Epidermal melanocyte (primary cell): ENCODE measurements at regions not wholly inside any gene's neighbourhood (a gene's known extent, or its start where the extent isn't known, plus 50 kb on each side); places are given as distances from the start of the nearest gene placed in this dataset.
"Not testable (repeated sequence)": the region's sequence is repeated elsewhere in the genome, so short reads cannot be mapped to it uniquely, and the experiment has no call there.

Experiments used
- DNase-seq: peaks from one replicate; pipeline ENCODE4 v3.0.0; 2011; ENCODE audit warnings: low spot score; ENCODE audit not compliant: insufficient read length

DNA sequence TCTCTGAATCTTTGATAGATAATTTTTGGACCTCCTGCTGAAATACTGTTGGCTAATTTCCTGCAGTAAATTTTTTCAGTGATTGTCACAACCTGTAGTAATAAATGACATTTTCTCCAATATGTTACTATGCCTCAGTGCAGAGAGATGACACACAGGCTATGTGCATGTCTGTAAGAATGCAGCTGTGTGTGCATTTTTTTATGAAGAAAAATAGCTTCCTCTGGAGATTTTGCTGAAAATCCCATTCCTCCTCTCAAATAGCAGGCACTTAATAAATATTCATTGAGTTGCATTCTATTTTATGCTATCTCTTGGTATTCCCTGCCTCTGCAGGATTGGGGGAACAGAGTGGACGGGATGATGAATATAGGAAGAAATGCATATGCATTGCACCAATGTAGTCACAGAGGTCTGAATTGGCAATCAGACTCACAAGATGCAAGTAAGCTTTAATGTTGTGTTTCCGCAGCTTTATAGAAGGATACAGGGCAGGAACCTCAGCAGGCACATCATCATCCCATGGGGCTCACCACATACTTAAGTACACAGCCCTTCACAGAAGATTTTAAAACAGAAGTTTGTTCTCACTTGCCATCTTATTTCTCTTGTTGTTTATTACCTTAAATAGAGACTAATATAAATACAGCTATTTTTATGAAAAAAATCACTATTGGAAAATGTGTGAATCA, 474.7 kb downstream of the EPM2A start:
- no peak for DNase-seq

DNA sequence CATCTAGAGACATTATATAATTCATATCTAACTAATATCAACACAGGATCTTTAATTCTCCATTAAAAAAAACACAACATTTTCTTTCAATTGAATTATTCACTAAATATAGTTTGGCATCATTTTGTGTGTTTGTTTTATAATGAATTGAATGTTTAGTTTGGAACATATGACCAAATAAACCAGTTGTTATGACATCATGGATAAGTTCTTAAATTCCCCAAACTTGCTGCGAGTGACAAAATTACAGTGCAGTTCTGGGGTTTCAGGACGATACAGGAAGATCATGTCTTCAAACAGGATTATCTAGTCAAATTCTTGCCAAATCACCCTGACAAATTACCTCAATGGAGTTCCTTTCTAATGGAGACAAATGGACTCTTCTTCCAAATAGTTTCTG, 473.6 kb downstream of the EPM2A start:
- DNase-seq, result no peak

DNA sequence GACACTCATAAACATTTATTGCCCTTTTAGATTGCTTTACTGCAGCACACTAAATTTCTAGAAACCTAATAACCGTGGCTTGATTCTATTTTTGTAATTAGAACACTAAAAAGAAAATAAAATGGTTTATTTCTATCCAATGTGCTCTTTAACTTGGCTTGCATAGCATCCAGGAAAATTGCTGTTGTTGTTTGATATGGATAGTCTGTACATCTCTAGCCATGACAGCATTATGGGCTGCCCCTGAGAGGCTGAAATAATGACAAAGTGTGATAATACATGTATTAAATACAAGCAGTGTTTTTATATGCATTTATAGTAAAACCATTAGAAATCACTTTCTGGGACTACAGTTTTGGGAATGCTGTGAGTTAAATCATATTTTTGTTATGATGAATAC, 472.5 kb downstream of the EPM2A start:
- DNase-seq, result no peak

DNA sequence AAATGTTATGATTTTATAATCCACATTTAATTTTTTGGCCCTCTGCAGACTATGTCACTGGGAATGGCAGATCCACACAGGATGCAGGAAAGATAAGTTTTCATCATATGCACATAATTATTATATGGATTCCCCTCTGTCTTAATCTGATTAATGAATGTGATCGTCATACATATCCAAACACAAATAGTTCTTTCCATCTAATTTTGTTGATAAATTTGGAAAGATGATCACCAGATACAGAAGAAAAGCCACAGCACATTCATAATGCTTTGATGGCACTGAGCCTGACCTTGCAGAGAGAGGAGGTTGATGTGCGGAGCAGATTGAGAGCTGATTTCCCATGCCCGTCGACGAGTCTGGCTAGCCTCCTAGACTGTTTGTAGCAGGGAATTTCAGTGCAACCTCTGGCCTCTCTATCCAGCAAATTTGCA, 471.5 kb downstream of the EPM2A start:
- no peak for DNase-seq

DNA sequence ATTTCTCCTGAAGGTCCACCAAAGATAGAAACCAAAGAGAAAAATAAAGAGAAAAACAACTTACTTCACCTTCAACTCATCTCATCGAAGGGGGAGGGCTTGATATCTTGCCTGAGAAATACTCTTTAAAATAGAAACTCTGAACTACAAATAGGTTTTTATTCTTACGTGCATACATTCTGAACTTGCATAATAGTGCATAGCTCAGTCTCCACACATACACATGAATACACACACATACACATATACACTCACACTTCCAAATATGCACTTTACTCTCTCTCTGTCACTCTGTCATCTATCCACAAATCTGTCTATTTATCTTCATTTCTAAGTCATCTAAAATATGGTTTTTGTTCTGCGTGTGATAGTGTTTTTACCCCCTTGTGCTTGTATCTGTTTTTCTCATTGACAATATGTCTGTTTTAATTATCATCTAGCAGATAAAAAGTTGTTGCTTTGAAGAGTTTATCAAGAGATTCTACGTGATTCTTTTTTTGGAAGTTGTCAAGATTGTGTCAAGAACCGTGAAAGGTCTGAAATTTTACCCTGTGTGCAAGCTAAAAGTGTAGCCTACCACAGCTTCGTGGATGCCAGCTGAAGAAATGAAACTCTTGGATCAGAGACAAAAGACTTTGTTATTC, 468.8 kb downstream of the EPM2A start:
- no peak for DNase-seq

DNA sequence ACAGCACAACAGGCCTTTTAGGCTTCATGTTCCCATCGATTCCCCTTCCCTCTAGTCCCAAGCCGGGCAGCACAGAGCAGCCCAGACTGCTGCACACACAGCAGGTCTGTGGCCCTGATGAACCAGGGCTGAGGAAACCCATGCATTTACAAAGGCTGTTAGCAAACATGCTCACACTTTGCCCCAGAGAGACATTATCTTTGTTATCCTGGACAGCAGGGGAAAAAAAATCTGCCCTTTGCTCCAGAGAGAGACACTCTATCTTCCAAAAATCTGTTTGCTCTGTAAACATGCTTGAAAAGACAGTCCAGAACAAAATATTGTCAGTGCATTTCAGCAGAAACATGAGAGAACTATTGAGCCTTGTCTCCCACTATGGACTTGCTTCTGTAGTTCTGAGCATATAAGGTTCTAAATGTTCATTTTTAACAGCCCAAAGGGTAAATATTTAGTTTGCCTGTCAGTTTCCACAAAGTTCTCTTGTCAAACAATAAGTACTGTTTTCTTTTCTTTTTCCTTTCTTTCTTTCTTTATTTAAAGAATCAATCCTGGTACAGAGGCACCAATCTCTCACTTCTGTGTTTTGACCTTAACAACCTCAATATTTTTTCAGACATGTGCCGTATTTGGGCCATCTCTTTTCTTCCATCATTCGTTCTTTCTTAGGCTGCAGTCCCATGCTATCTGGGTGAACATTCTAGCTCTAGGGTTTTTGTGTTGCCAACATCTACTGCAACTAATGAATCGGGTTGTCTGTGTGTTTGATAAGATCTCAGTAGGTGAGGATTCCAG, 468.0 kb downstream of the EPM2A start:
- no peak for DNase-seq

DNA sequence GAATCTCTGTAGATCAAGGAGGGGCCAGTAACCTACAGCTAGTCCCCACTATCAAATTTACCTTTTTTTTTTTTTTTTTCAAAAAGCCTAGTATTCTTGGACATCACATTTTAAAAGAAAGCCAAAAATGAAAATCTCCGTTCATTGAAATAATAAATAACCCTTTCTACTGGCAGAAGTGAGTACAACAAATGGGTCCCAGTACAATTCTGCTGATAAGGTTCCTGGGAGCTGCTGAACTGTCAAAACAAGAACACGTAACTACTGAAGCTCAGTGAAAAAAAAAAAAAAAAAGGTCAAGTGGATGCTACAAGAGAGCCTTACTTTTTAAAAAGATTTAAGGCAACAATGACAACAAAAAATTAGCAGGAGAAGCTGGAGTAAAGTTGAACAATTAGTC, 464.9 kb downstream of the EPM2A start:
- DNase-seq, result no peak

DNA sequence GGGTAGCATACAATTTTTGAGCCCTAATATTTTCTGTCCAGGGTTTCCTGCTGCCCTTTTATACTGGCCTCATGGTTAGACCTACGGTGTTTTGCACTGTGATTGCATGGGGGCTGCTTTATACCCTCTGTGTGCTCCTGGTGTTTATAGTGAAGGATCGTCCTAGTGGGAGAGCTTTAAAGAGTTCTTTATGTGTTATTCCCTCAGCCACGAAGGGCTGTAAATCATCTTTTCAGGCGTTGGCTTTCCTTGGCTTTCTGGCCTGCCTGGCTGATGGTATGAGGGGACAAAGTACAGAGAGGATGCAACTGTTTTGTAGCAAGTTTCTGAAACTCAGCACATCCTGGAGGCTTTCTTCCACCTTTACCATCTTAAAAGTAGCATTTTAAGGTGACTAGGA, 464.3 kb downstream of the EPM2A start:
- DNase-seq, result no peak

DNA sequence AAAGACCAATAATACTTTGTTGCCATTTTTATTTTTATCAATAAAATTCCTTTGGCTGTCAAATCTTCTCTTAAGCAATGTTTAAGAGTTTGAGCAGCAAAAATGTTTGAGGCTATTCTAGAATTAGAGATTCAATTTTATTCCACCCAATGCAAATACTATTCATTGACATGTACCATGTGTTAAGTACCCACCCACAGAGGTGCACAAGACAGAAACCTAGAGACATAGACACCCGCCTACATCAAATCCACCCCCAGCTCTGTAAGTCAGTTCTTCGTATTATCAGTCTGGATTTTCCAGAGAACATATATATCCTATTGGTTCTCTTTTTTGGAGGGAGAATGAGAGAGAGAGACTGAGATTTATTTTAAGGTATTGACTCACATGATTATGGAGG, 463.7 kb downstream of the EPM2A start:
- no peak for DNase-seq

DNA sequence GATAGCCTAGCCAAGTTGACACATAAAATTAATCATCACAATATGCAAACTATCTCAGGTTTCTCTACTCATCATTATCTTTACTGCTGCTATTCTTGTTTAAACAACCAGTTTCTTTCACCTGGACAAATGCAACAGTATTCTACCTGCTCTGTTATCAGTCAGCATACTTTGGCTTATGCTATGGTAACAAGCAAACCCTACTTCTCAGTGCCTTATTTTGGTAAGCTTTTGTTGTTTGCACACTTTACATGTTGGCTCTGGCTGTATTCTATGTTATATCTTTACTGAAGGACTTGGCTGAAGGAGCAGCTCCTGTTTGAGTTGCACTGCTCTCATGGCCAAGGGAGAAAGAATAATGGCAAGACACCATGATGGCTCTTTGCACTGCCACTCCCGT, 463.1 kb downstream of the EPM2A start:
- no peak for DNase-seq

DNA sequence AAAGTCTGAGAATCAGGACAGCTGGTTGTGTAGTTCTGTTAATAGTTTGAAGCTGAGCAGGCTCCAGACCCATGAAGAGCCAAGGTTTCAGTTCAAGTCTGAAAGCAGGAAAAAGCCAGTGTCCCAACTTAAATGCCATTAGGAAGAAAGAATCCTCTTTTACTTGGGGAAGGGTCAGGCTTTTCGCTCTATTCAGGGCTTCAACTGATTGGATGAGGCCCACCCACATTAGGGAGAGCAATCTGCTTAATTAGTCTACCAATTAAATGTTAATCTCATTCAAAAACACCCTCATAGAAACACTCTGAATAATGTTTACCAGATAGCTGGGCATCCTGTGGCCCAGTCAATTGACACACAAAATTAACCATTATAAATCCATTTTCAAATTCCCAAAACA, 462.2 kb downstream of the EPM2A start:
- DNase-seq, result no peak

DNA sequence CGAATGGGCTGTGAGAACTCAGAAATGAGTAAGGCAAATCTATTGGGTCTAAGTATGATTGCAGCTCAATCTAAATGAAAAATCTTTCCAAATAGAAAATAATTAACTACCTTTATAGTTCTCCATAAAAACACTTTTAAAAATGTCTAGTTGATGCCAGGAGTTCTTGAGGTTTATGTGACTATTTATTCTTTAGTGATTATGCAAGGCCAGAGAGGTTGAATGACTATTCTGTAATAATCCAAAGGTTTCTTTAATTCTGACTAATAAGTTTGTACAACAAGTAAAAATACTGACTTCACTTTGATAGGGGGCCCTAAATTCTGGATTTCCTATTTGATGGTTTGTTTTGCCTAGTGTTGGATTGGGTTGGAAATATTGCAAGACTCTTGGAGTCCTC, 461.2 kb downstream of the EPM2A start:
- DNase-seq, result no peak

DNA sequence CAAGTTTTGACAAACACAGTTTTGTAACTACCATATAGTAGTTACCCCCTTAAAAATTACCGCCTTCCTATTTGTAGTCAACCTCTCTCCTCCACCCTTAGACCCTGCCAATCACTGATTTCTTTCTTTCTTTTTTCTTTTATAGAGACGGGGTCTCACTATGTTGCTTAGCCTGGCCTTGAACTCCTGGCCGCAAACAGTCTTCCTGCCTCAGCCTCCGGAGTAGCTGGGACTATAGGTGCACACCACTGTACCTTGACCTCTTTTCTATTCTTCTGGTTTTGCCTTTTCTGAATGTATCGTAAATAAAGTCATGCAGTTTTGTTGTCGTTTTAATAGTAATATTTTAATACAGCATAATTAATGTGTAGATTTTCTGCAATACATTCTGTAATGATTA, 460.3 kb downstream of the EPM2A start:
- DNase-seq, result no peak

DNA sequence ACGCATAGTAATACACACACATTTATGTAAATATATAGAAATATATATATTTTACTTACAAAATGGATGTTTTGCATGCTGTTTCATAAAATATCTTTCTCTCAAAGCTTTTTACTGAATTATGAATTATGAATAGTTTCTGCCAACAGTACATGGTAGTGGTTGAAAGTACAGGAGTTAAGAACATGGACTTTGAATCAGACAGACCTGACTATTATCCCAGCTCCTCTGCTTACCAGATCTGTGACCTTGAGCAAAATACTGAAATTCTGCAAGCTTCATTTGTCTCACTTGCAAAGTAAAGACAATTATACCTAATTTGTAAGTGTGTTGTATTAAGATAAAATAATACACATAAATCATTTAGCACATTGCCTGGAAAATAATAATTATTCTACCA, 459.5 kb downstream of the EPM2A start:
- no peak for DNase-seq

DNA sequence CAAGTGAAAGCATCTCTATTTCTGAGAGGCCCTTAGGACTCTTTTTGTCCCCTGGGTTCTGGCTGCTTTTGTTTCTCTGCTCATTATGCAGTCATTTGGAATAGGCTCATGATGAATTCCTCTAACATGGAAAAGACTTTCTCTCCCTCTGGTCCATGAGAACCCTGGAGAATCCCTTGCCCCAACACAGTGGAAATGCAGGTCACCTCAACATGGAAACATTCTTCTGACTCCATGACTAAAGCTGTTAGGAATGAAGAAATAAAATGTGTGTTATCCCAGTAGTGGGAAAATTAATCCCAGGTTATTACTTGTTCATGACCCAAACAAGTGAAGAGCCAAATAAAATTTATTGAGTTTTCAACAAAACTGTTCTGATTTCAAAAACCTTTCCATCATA, 458.6 kb downstream of the EPM2A start:
- DNase-seq, result no peak

DNA sequence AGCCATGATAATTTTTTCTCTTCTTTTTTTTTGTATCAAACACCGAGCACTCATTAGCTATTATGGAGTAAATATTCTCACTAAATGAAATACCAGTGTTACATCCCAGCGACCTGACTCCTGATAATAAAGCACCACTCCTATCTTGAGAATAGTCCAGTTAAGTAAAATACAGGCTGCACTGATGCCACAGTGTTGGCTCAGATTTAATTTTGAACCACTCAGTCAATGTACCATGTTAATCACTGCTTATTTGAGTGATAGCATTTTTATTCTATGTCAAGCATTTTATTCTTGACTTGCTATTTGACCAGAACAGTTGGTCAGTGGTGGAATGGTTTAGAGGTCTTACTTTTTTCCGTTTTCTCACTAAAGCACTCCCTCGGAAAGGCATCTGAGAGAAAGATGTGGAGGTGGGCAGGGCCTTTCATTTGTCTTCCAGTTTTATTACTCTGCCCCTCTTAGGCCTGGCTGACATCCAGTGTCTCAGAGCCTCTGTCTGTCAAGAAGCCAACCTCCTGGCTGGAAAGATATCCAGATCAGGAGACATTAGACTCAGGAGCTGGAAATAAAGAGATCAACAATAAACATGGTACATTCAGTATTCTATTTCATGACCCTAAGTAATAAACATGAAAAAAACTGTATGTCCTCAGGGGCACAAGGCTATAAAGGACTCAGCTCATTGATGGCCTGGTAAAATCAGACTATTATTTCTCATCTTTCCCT, 457.8 kb downstream of the EPM2A start:
- no peak for DNase-seq

DNA sequence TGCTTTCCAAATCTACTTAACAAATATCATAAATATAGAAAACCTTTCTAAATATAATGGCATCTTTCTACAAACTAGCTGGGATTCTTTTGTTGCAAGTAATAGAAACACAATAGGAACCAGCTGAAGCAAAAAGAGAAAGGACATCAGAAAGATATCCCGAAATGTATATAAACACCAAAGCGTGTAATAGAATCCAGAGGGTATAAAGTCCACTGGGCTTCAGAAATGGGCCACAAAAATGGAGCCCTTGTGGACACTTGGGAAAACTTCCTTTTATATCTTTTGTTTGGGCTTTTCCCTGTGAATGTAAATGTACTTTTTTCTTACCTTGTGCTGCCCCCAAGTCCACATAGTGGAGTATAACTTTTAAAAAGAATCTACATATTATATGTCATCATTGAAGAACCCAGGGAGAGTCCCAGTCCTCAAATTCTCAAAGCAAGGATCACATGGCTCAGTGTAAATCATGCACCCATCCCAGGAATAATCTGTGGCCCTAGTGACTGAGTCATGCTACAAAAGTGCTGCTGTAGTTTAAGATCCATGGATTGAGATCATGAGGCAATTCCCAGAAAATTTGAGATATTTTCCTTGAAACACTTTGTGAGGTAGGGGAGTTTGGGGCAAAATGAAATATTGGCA, 457.0 kb downstream of the EPM2A start:
- no peak for DNase-seq

DNA sequence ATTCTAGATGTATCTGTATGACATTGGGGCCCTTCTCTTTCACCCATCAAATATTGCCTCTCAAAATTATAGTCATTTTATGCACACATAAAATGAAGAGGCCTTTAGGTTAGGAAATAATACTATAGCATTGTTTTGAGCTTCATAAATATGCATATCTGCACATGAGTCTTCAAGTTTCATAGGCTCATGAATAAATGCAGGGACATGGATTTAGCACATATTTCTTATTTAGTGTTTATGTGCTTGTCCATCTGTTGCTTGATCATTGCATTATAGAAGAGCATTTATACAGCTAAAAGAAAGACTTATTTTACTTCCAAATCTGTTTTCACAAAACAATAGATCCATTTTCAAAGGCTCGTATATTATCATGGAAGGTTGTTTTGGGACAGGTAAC, 455.8 kb downstream of the EPM2A start:
- no peak for DNase-seq

DNA sequence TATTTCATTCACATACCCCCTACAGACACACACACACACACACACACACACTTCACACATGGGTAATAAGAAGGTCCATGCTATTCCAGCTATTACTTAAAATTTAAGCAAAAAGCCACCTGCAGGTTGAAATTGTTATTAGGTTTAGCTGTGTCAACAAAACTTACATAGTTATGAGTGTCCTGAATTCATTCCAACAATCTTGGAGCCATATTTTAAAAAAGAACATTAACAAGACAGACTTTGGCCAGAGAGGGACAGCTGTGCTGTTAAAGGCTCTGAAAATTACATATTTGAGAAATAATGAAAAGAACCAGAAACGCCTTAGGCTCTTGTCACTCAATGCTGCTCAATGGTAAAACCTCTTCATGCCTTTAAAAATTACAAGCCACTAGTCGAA, 455.3 kb downstream of the EPM2A start:
- DNase-seq, result no peak

DNA sequence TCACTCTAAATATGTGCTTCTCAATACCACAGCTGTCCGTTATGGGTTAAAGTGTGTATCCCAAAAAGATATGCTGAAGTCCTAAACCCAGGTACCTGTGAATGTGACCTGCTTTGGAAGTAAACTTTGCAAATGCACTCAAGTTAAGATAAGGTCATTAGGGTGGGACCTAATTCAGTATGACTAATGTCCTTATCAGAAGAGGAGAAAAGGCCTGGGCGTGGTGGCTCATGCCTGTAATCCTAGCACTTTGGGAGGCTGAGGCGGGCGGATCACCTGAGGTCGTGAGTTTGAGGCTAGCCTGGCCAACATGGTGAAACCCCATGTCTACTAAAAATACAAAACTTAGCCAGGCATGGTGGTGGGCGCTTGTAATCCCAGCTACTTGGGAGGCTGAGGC, 452.1 kb downstream of the EPM2A start:
- not testable (repeated sequence) for DNase-seq

DNA sequence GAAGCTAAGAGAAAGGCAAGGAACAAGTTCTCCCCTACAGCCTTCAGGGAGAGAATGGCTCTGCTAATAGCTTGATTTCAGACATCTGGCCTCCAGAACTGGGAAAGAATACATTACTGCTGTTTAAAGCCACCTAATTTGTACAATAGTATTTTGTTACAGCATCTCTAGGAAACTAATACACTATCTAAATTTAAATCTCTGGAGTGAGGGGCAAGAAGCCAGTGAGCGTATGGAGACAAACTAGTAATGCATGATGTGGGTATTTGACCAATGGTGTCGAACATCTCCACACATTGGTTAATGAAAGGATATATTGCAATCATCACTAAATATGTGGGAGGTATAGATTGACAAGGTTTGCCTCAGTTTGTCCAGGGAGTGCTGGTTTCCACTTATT, 451.5 kb downstream of the EPM2A start:
- DNase-seq, result no peak
